ENCODE measurements at regions not wholly inside any gene's neighbourhood (a gene's known extent, or its start where the extent isn't known, plus 50 kb on each side); places are given as distances from the start of the nearest gene placed in this dataset.

- Histone ChIP-seq H3K4me1 (replicated peaks in 1 of 2) (no peaks in the 10 kb centered on the region), H3K9me3 (replicated peaks in 1 of 3) (no peaks in the 10 kb centered on the region), H3K36me3 (replicated peaks in 1 of 2) (no peaks in the 10 kb centered on the region), H3K27me3 (no peaks in the 10 kb centered on the region), H3K27ac (no peak overlapping the region), H3K4me3 (no peak overlapping the region)
- TF ChIP-seq, protein P1, sequence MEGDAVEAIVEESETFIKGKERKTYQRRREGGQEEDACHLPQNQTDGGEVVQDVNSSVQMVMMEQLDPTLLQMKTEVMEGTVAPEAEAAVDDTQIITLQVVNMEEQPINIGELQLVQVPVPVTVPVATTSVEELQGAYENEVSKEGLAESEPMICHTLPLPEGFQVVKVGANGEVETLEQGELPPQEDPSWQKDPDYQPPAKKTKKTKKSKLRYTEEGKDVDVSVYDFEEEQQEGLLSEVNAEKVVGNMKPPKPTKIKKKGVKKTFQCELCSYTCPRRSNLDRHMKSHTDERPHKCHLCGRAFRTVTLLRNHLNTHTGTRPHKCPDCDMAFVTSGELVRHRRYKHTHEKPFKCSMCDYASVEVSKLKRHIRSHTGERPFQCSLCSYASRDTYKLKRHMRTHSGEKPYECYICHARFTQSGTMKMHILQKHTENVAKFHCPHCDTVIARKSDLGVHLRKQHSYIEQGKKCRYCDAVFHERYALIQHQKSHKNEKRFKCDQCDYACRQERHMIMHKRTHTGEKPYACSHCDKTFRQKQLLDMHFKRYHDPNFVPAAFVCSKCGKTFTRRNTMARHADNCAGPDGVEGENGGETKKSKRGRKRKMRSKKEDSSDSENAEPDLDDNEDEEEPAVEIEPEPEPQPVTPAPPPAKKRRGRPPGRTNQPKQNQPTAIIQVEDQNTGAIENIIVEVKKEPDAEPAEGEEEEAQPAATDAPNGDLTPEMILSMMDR (IDR thresholded peaks at IDR 0.05) = no peak
- no peak for TF ChIP-seq POLR2A (IDR thresholded peaks at IDR 0.05)
- intact Hi-C loops (cut with DNase I) = no loop called here
- no peak for DNase-seq
- 71 to 78% (median 74%) methylated on average over 7 of the region's 7 CpGs for WGBS, 4 donors
These were observed 94.2 kb upstream of the SERBP1 start for GRCh38 chr1:67524143-67525052.

- H3K27me3 ChIP-seq = no peaks in the 10 kb centered on the region
- intact Hi-C loops (cut with DNase I) = no loop called here
- H3K27ac ChIP-seq = no peak overlapping the region
These were observed 95.0 kb upstream of the SERBP1 start for GRCh38 chr1:67525053-67525760.

DNA sequence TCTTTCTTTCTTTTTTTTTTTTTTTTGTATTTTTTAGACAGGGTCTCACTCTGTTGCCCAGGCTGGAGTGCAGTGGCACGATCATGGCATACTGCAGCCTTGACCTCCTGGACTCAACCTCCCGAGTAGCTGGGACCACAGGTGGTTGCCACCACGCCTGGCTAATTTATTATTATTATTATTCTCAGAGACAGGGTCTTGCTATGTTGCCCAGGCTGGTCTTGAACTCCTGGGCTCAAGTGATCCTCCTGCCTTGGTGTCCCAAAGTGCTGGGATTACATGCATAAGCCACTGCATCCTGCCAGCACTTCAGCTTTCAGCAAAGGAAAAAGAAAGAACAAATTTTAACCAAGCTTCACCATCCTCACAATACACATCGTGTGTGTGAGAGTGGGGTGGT, 97.9 kb upstream of the SERBP1 start:
- Histone ChIP-seq H3K4me3 (no peak overlapping the region), H3K27ac (no peak overlapping the region), H3K36me3 (replicated peaks in 1 of 2) (no peaks in the 10 kb centered on the region), H3K4me1 (replicated peaks in 1 of 2) (no peaks in the 10 kb centered on the region), H3K27me3 (no peaks in the 10 kb centered on the region), H3K9me3 (replicated peaks in 1 of 3) (no peaks in the 10 kb centered on the region)
- intact Hi-C loops (cut with DNase I) = no loop called here
- 77 to 93% (median 85%) methylated on average over 4 of the region's 4 CpGs for WGBS, 4 donors
- no peak for DNase-seq
- TF ChIP-seq POLR2A (IDR thresholded peaks at IDR 0.05) = no peak
- TF ChIP-seq, protein P1 (IDR thresholded peaks at IDR 0.05) = no peak

More at GRCh38 chr1:67525053-67525760, 95.0 kb upstream of the SERBP1 start:
- Histone ChIP-seq H3K4me3 (no peak overlapping the region), H3K36me3 (replicated peaks in 1 of 2) (no peaks in the 10 kb centered on the region), H3K4me1 (replicated peaks in 1 of 2) (no peaks in the 10 kb centered on the region), H3K9me3 (replicated peaks in 1 of 3) (no peaks in the 10 kb centered on the region)
- no peak for TF ChIP-seq POLR2A (IDR thresholded peaks at IDR 0.05)
- TF ChIP-seq, protein P1 (IDR thresholded peaks at IDR 0.05) = no peak
- no peak for DNase-seq
- WGBS, 4 donors = 58 to 73% (median 63%) methylated on average over 2 of the region's 2 CpGs

DNA sequence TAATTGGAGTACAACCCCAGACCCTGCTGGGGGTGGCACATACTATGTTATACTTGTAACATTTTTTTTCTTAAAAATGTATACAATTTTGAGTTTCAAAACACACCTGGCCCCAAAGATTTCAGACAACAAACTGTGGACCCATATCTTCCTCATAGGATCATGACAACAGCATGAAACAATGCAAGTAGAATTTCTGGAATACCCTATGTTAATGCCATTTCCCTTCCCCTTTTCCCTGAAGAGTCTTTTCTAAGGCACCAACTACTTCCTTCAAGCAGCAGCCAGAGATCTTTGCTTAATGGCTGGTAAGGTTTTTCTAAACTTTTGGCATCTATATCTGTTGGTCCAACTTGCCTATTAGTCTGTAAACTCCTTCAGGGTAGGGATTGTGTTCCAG, 99.9 kb upstream of the SERBP1 start:
- H3K9me3 ChIP-seq (replicated peaks in 1 of 3) = no peaks in the 10 kb centered on the region
- no peak overlapping the region for H3K4me3 ChIP-seq
- H3K4me1 ChIP-seq (replicated peaks in 1 of 2) = no peaks in the 10 kb centered on the region
- no peak for DNase-seq
- H3K27me3 ChIP-seq = no peaks in the 10 kb centered on the region
- H3K27ac ChIP-seq = no peak overlapping the region
- no peak for TF ChIP-seq POLR2A (IDR thresholded peaks at IDR 0.05)
- TF ChIP-seq, protein P1 (IDR thresholded peaks at IDR 0.05) = no peak
- no peaks in the 10 kb centered on the region for H3K36me3 ChIP-seq (replicated peaks in 1 of 2)
- intact Hi-C loops (cut with DNase I) = loop anchor here in 1 of 2 donors (5.0 kb wide), 1 partner anchor 227 kb away; no protein-coding TSS in a partner anchor
